HEK293T (cell line): ENCODE measurements at regions not wholly inside any gene's neighbourhood (a gene's known extent, or its start where the extent isn't known, plus 50 kb on each side); places are given as distances from the start of the nearest gene placed in this dataset.

Experiments used
- ARNT ChIP-seq: fragments of 450-650 bp; IDR thresholded peaks from 2 replicates; pipeline ENCODE4 v1.6.1; 2017; ENCODE audit warnings: mild to moderate bottlenecking
- BHLHE40 ChIP-seq: fragments of 450-650 bp; IDR thresholded peaks from 2 replicates; pipeline ENCODE4 v1.6.1; 2016; ENCODE audit warnings: mild to moderate bottlenecking, moderate library complexity, borderline replicate concordance
- CTBP1 ChIP-seq: fragments of 450-650 bp; IDR thresholded peaks from 2 replicates; pipeline ENCODE4 v1.6.1; 2016; ENCODE audit warnings: borderline replicate concordance
- FOXK2 ChIP-seq: fragments of 450-650 bp; IDR thresholded peaks from 2 replicates; pipeline ENCODE4 v1.6.1; 2016; ENCODE audit warnings: mild to moderate bottlenecking

DNA sequence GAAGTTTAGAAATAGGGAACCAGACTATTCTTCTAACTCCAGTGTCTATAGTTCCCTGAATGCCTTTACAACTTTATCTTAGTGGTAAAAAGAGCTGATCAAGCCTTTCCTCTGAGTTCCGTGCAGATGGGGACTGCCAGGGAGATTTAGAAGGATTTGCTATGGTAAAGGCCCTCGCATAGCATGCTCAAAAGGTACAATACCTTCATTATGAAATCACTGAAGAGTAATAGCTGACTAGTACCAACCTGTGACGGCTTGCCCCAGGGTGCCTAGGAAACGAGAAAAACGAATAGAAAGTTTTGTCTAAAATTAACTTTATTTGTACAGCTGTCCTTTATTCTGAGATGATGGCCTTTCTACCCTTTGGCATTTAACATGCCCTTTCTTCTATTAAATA lies 150.1 kb upstream of the ARHGAP42 start:
- TF ChIP-seq CTBP1 = no peak
- TF ChIP-seq ARNT = no peak
- no peak for TF ChIP-seq BHLHE40
- TF ChIP-seq FOXK2 = no peak
